Ishikawa (cell line): ENCODE measurements at regions not wholly inside any gene's neighbourhood (a gene's known extent, or its start where the extent isn't known, plus 50 kb on each side); places are given as distances from the start of the nearest gene placed in this dataset.

ENCODE experiments used
- CEBPB ChIP-seq: IDR thresholded peaks from 2 replicates; pipeline ENCODE4 v1.6.1; 2012
- EGR1 ChIP-seq: IDR thresholded peaks from 2 replicates; pipeline ENCODE4 v1.6.1; 2012
- EP300 ChIP-seq: IDR thresholded peaks from 2 replicates; pipeline ENCODE4 v1.6.1; 2012; ENCODE audit warnings: borderline replicate concordance
- NFIC ChIP-seq: IDR thresholded peaks from 2 replicates; pipeline ENCODE4 v1.6.1; 2012
- RAD21 ChIP-seq: IDR thresholded peaks from 2 replicates; pipeline ENCODE4 v1.6.1; 2012; ENCODE audit warnings: low read depth
- TCF12 ChIP-seq: IDR thresholded peaks from 2 replicates; pipeline ENCODE4 v1.6.1; 2012; ENCODE audit warnings: low read depth
- TEAD4 ChIP-seq: IDR thresholded peaks from 2 replicates; pipeline ENCODE4 v1.6.1; 2012
- YY1 ChIP-seq: IDR thresholded peaks from 2 replicates; pipeline ENCODE4 v1.6.1; 2012; ENCODE audit warnings: low read depth
- ZBTB7A ChIP-seq: IDR thresholded peaks from 2 replicates; pipeline ENCODE4 v1.6.1; 2012; ENCODE audit warnings: low read depth
- TF ChIP-seq, protein P1 (sequence below): IDR thresholded peaks from 2 replicates; pipeline ENCODE4 v1.6.1; 2012

- TF ChIP-seq ZBTB7A = no peak
- no peak for TF ChIP-seq NFIC
- TF ChIP-seq RAD21 = no peak
- no peak for TF ChIP-seq CEBPB
- no peak for TF ChIP-seq TEAD4
- TF ChIP-seq, protein P1, sequence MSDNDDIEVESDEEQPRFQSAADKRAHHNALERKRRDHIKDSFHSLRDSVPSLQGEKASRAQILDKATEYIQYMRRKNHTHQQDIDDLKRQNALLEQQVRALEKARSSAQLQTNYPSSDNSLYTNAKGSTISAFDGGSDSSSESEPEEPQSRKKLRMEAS = no peak
- no peak for TF ChIP-seq TCF12
- no peak for TF ChIP-seq YY1
- TF ChIP-seq EGR1 = no peak
- TF ChIP-seq EP300 = no peak
Observed at GRCh38 chr9:107751567-107752210, 262.1 kb upstream of the KLF4 start.
